AG20443 (cell line): ENCODE measurements at regions not wholly inside any gene's neighbourhood (a gene's known extent, or its start where the extent isn't known, plus 50 kb on each side); places are given as distances from the start of the nearest gene placed in this dataset.

Experiments used
- DNase-seq: peaks from one replicate; pipeline ENCODE4 v3.0.0; 2012; ENCODE audit warnings: low spot score, mixed read lengths

GRCh38 chr4:163762741-163763140 is 268.3 kb downstream of the TMA16 start:
- no peak for DNase-seq

GRCh38 chr4:163764569-163764968 is 270.1 kb downstream of the TMA16 start:
- no peak for DNase-seq

- DNase-seq, result no peak
Measured at GRCh38 chr4:163768014-163768413, 273.5 kb downstream of the TMA16 start.

GRCh38 chr4:163772238-163772637 is 277.7 kb downstream of the TMA16 start:
- DNase-seq, result no peak

- no peak for DNase-seq
Measured at GRCh38 chr4:163773940-163774339, 279.4 kb downstream of the TMA16 start.

- no peak for DNase-seq
Measured at GRCh38 chr4:163776957-163777356, 282.5 kb downstream of the TMA16 start.

GRCh38 chr4:163781726-163782125 is 287.2 kb downstream of the TMA16 start:
- DNase-seq, result no peak

- no peak for DNase-seq
Measured at GRCh38 chr4:163790231-163790630, 295.7 kb downstream of the TMA16 start.

GRCh38 chr4:163795885-163796284 is 301.4 kb downstream of the TMA16 start:
- DNase-seq, result no peak

GRCh38 chr4:163804001-163804400 is 309.5 kb downstream of the TMA16 start:
- DNase-seq, result no peak

GRCh38 chr4:163806653-163807052 is 312.2 kb downstream of the TMA16 start:
- DNase-seq, result no peak

GRCh38 chr4:163808011-163808410 is 313.5 kb downstream of the TMA16 start:
- DNase-seq, result no peak

GRCh38 chr4:163810755-163811154 is 316.3 kb downstream of the TMA16 start:
- DNase-seq, result no peak

- no peak for DNase-seq
Measured at GRCh38 chr4:163815776-163816175, 321.3 kb downstream of the TMA16 start.

- no peak for DNase-seq
Measured at GRCh38 chr4:163816494-163816893, 322.0 kb downstream of the TMA16 start.

GRCh38 chr4:163818673-163819072 is 324.2 kb downstream of the TMA16 start:
- DNase-seq, result no peak

- no peak for DNase-seq
Measured at GRCh38 chr4:163833669-163834068, 339.2 kb downstream of the TMA16 start.

GRCh38 chr4:163846008-163846407 is 351.5 kb downstream of the TMA16 start:
- DNase-seq, result no peak

- no peak for DNase-seq
Measured at GRCh38 chr4:163852246-163852645, 357.8 kb downstream of the TMA16 start.

- DNase-seq, result no peak
Measured at GRCh38 chr4:163857903-163858302, 363.4 kb downstream of the TMA16 start.

- DNase-seq, result no peak
Measured at GRCh38 chr4:163858515-163858914, 364.0 kb downstream of the TMA16 start.

- no peak for DNase-seq
Measured at GRCh38 chr4:163863082-163863481, 368.6 kb downstream of the TMA16 start.

- no peak for DNase-seq
Measured at GRCh38 chr4:163865010-163865409, 370.5 kb downstream of the TMA16 start.

- DNase-seq, result no peak
Measured at GRCh38 chr4:163866728-163867315, 372.3 kb downstream of the TMA16 start.

- no peak for DNase-seq
Measured at GRCh38 chr4:163868445-163868844, 374.0 kb downstream of the TMA16 start.
